OCI-LY3 (cell line): ENCODE measurements at regions not wholly inside any gene's neighbourhood (a gene's known extent, or its start where the extent isn't known, plus 50 kb on each side); places are given as distances from the start of the nearest gene placed in this dataset.

Source experiments
- EZH2phosphoT487 ChIP-seq: fragments of 200-600 bp; shearing (Covaris generic); IDR thresholded peaks from 2 replicates; pipeline ENCODE4 v1.6.1; 2018; ENCODE audit warnings: antibody characterized with exemption, mixed run types, low read depth
- TF ChIP-seq, protein P1 (sequence below): fragments of 200-600, 300-600 bp; sonication (generic); IDR thresholded peaks from 2 replicates; pipeline ENCODE4 v1.5.1; 2014; ENCODE audit warnings: antibody characterized with exemption, low read length, low read depth

DNA sequence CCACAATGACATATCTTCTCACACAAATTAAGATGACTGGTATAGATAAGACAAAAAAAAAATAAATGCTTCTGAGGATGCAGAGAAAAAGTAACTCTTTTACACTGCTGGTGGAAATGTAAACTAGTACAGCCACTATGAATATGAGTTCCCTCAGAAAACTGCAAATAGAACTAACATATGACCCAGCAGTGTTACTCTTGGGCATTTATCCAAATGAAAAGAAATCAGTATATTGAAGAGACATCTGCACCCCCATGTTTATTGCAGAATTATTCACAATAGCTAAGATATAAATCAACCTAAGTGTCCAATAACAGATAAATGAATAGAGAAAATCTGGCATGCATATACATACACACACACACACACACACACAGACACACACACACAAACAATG lies 83.0 kb upstream of the FAM174A start:
- TF ChIP-seq, protein P1, sequence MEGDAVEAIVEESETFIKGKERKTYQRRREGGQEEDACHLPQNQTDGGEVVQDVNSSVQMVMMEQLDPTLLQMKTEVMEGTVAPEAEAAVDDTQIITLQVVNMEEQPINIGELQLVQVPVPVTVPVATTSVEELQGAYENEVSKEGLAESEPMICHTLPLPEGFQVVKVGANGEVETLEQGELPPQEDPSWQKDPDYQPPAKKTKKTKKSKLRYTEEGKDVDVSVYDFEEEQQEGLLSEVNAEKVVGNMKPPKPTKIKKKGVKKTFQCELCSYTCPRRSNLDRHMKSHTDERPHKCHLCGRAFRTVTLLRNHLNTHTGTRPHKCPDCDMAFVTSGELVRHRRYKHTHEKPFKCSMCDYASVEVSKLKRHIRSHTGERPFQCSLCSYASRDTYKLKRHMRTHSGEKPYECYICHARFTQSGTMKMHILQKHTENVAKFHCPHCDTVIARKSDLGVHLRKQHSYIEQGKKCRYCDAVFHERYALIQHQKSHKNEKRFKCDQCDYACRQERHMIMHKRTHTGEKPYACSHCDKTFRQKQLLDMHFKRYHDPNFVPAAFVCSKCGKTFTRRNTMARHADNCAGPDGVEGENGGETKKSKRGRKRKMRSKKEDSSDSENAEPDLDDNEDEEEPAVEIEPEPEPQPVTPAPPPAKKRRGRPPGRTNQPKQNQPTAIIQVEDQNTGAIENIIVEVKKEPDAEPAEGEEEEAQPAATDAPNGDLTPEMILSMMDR = no peak
- no peak for TF ChIP-seq EZH2phosphoT487
